ENCODE measurements at regions not wholly inside any gene's neighbourhood (a gene's known extent, or its start where the extent isn't known, plus 50 kb on each side); places are given as distances from the start of the nearest gene placed in this dataset.

DNA sequence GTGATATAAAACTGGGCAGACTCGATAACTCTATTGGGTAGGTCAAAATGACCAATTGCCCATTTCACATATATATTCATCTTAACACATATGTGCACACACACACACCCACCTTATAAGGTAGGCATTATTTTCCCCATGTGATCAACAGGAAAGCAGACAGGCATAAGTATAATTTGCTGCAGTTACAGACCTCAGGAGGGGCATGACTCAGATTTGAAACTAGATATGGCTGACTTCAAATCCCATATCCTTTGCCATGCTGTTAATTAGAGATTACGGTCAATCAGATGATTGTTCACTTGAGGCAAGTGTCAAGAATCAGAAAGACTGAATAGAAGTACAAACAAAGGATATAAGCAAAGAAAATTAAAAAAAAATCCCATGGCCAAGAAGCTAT lies 910.6 kb downstream of the NTRK3 start:
- no peak for DNase-seq

DNA sequence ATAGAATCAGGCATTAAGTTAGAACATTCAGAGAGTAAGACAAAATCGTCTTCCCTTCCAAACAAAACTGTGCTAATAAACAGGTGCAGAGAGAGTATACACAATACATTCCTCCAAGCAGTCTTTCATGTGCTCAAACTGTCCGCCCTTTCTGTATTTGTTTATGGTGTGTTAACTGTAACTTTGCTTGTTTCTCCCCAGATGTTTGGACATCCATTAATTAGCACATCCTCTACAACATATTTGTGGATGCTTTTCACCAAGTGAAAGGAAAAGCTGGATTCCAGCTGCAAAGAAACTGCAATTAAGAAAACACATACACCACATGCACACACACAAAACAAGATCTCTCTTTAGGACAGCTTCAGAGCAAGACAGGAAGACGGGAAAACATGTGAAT lies 912.6 kb downstream of the NTRK3 start:
- DNase-seq, result no peak

DNA sequence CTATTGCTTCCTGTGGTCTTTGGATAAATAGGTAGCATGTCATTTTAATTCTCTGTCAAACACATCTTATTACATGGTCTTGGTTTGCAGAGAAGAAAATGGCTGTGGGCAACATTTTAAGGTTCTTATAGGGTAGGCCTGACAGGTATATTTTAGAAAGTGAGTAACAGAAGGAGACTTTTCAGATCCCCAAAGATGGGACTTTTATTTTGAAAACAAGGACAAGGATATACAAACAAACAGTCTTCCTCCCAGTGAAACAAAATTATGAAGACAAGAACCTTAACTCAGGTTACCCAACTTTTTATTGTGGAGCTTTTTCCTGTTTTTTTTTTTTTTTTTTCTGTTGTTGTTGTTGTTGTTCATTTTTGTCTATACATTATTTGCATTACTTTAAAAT lies 916.2 kb downstream of the NTRK3 start:
- no peak for DNase-seq

DNA sequence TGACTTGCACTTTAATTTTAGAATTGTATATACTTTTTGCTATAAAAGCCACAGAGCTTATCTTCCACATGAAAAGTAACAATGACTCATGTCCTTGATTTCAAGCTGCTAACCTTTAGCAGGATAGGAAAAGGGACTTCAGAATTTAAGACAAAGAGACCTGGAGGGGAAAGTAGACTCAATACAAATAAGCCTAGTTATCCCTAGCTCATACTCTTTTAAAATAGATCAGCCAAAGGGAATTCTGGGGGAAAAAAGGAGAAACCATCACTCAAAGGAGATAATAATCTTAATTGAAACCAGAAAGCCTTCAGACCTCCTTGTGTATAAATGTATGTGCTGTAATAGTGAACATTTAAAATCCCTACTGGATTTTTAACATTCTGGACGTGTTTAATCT lies 930.3 kb downstream of the NTRK3 start:
- DNase-seq, result no peak

DNA sequence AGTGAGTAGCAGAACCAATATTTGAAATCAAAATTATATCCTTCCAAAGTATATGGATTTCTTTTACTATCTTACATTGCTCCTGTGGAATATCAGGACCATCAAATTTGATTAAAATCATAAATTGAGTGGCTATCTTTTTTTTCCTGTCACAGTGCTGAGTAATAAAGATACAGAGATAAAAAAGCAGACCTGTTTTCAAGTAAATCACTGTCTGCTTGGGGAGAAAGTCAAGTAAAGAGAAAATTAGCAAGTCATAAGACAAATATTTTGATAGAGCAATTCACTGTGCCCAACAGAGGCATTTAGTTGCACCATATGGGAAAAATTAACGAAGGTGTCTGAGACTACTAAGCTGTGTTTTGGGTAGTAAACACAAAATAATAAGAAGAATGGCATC lies 933.7 kb downstream of the NTRK3 start:
- DNase-seq, result no peak

DNA sequence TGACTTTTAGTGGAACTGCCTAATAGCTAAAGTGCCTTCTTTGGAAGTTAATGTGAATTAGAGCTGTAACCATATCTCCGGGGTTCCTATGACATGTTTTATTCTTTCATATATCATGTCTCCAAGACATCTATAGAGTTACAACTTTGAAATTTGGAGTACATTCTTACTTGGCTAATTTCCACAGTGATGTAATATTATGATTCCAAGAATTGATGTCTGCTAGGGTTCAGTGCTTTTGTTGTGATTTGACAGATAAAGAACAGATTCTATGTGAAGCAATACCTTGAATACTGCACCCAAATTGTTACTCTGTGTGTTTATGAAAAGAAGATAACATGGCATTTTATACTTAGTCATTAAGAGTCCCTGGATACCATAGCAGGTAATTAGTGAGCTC lies 934.3 kb downstream of the NTRK3 start:
- DNase-seq, result no peak

DNA sequence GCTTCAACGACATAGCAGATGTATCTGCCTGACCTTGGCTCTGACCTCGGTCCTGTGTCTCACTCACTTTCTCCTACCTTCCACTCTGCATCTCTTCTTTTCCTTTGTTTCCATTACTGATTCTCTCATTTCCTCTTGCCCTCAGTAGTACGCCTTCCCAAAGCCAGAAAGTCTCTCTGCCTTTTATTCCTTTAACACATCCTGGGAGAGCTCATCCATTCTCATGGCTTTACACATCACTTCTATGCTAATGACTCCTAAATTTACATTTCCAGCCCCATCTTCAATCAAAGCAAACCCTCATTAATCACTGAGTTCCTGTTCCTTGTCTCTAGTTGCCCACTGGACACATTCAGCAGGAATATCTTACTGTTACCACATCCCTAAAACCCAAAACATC lies 938.6 kb downstream of the NTRK3 start:
- no peak for DNase-seq

DNA sequence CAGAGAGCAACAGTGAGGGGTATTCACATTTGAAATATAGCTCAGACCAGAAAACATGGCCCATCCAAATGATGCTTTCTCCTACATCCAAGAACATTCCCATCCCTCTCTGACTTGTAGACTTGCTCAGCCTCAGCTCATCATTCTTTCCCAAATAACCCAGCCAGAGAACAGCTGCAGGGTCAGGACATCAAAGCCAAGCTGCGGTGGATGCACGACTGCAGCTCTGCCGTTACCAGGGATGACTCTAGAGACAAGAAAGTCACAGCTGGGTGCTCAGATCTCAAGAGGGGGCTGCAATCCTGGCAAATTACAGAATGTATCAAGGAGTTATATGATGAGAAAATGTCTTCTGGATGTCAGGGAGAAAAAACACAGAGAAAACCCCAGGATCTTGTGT lies 944.3 kb downstream of the NTRK3 start:
- DNase-seq, result no peak

DNA sequence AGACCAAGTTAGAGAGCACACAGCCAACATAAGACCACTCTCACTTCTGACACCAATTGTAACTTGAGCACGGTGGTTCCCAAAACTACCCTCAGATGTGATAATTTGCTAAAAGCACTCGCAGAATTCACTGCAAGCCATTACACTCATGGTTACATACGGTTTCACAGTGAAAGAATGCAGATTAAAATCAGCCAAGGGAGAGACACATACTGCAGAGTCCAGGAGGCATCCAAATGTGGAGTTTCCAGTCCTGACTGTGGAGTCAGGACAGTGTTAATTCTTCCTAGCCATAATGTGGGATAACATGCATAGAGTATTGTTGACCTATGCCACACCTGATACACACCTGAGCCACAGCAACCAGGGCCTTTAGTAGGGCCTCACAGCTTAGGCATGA lies 956.4 kb downstream of the NTRK3 start:
- DNase-seq, result no peak

DNA sequence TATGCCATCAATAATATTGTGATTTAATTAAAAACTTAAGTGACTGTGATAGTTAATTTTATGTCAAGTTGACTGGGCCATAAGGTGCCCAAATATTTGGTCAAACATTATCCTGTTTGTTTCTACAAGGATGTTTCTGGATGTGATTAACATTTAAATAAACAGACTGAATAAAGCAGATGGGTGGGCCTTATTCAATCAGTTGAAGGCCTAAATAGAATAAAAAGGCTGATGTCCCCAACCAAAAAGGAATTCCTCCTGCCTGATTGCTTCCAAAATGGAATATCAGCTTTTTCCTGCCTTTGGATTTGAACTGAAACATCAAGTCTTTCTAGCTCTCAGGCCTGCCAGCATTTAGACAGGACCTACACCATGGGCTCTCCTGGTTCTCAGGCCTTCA lies 961.7 kb downstream of the NTRK3 start:
- DNase-seq, result no peak

DNA sequence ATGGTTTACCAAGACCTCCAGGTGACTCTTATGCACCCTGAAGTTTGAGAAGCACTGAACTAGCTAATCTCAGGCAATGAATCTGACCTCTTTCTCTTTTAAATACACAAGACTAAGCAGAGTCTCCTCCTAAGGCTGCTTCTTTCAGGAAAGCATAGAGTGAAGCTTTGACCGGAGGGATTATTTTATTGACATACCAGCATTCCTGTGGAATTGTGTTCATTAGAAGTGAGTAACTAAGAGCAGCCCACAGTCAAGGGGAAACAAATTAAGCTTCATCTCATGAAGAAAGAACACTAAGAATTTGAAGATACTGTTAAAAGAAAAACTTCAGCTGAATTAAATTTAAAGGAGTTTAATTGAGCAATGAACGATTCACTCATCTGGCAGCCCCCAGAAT lies 963.5 kb downstream of the NTRK3 start:
- DNase-seq, result no peak

DNA sequence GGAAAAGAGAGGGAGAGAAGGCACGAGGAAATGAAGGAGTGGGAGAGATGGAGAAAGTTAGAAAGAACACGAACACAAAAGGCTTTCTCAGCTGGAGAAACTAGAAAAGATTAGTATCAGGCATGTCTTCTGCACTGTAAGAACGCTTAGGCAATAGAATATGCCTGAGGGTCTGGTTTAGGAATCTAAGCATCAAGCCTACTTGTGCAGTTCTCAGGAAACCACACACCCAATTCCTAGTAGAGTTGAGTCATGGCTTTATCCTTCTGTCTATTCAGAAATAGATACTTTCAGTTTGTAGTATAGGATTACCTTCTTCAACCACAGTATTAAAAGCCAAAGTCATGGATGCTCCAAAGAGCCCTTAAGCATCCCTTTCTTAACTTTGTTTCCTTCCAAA lies 969.4 kb downstream of the NTRK3 start:
- DNase-seq, result no peak

DNA sequence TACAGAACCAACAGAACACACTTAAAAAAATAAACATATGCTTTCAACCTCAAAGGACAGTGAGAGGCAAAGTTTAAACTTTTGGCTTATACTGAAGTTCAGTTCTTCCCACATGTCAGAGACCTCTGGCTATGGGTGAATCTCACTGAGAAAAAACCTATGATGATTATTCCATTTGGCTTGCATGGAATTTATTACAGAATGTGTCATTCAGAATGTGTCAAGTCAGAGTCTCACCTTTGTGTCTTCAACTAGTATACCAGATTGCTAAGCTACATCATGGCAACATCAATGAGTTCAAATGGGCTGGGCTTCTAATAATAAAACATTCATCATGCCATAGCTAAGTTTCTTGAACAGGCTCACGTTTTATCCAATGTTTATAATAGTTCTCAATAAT lies 987.0 kb downstream of the NTRK3 start:
- no peak for DNase-seq

DNA sequence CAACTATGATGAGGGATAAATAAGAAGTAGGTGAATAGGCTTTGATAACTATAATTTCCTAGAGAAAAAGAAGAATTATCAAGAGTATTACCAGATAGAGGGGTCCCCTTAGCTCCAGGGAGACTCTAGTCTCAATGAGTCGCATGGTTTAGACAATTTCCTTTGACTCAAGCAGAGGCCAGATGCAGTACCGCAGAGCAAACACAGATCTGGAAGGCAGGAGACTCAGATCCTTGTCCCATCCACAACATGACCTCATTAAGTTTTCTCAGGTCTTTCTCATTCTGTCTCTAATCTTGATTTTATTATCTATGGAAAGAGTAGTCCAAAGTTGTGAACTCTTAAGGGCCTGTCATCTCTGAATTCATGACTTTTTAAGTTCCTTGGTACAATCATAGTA lies 987.9 kb downstream of the NTRK3 start:
- DNase-seq, result no peak

DNA sequence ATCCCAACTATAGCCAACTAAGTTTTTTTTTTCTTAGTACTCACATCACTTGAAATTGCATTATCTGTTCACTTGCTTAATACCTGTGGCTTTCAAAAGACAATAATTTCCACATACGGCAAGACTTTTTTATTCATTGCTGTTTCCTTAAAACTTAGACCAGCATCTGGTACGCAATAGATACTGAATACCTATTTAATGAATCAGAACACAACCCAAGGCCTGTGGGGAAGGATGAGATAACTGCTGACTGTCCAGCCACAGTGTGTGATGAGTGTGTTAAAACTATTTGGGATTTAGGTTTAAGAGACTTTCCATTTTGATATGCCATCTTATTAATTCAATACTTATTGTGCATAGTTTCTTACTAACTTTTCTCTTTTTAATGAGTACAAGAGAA lies 988.7 kb downstream of the NTRK3 start:
- no peak for DNase-seq

DNA sequence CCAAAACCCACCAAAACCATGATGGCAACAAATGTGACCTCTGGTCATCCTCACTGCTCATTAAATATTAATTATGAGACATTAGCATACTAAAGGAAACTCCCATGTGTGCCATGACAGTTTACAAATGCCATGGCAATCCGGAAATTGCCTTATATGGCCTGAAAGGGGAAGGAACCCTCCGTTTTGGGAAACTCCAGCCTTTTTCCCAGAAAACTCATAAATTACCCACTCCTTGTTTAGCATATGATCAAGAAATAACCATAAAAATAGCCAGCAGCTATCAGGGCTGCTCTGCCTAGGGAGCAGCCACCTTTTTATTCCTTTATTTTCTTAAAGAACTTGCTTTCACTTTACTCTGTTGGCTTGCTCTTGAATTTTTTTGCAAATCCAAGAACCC lies 992.7 kb downstream of the NTRK3 start:
- DNase-seq, result no peak

DNA sequence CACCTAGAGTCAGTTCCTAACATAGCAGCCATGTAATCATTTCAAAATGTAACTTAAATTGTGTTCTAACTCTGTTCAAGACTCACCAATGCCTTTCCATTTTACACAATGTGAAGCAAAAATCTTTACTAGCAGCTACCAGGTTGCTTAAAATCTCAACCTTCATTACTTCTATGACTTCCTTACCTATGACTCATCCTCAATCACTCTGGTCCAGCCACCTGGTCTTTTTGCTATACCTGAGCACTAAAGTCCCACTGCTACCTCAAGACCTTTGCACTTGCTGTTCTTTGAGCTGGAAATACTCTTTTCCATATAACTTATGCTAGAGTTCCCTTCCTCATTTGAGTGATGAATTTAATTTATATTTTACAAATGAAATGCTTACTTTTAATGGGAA lies 993.2 kb downstream of the NTRK3 start:
- no peak for DNase-seq

DNA sequence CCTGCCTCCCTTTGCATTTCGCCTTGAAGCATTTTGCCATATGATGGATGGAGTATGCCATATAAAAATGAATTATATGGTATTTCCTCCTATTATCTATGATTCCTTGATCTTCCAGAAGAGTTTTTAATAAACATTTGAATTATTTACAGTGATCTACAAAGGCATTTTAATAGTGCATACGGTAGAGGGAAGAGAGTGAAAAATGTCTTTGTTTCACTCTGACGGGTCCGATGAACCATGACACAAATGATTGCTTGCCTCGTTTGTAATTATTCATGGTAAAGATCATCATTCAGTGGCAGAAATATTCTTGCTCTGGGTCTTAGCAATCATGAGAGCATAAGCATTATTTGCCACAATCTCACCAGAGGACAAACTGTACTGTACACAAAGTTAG lies 1010.9 kb downstream of the NTRK3 start:
- DNase-seq, result no peak

DNA sequence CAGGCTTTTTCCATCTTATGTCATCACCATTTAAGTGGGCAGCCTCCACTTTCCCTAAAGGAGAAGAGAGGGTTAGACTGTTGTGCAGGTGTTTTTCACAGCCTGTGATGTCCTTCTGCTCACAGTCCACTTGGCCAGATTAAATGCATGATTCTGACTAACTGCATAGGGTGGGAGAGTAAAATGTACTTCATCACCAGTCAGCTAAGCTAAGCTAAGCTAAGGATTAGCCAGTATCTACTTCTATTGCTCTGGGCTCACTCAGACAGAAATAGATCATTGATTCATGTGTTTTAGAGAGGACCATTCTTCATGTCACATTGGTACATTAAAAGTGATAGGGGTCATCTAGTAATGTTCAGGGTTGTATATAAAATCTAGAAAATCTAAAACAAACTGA lies 1013.1 kb downstream of the NTRK3 start:
- DNase-seq, result no peak

DNA sequence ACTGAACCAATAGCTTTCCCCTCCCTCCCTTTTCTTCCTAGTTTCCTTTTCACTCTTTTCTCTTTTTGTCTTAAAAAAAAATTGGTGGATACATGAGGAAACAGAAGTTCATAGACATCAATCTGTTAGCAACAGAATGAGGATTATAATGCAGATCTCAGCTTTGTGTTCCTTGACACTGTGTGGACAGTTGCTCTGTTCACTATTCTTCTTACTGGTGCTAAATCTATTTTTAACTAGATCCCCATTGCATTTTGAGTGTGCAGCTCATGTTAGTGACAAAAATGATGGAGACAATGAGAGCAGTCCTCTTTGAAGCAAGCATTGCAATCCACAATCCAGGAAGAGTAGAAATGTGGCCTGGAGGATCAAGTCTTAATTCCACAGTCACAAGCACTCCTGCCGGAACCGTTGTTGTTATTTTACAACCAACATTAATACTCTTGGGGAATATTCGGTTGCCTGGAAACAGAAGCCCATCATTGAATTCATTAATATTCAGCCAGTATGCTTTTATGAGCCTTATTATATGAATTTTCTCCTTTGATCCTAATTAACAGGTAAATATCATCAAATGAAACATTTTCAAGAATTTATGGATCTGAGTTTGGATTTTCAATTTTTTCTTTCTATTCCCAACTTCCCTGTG lies 1016.8 kb downstream of the NTRK3 start:
- no peak for DNase-seq

DNA sequence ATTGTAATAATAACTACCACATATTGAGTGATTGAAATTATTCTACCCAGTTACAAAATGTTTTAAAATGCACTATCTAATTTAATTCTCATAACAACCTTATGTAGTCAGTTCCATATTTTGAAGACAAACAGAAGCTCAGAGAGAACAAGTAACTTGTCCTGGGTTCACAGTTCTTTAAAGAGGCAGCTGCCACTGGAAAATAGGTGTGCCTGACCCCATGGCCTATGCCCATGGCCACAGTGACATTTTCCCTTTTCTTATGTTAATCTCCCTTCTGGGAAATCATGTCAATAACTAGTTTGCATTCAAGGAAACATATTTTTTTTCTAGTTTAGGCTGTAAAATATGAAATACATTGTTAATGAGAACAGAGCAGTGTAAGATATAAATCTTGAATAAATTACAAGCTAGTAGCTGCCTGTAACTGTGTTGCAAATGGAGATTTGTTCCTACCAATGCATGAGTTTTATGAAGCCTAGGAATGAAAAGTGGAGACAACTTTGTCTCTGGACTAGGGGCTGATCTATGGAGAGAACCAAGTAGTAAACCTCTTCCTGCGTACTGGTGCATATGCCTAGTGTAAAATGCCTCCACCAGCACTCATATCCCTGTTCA lies 1018.0 kb downstream of the NTRK3 start:
- no peak for DNase-seq

DNA sequence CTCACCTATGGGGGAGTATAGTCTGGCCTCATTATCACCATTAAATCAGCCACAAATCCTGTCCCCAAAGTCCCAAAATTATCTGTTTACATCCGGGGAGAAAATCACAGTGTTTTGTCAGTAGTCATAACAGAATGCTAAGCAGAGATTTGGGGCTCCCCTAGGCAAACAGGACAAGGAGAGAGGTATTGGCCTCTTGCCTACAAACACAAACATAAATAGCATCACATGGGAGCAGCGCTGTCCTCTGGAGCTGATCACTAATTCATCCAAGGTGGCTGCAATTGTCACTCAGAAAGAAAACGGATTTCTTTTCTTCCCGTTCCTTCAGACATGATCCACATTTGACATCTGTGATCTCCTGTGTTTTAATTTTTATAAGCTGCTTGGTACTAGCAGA lies 1028.1 kb downstream of the NTRK3 start:
- no peak for DNase-seq

DNA sequence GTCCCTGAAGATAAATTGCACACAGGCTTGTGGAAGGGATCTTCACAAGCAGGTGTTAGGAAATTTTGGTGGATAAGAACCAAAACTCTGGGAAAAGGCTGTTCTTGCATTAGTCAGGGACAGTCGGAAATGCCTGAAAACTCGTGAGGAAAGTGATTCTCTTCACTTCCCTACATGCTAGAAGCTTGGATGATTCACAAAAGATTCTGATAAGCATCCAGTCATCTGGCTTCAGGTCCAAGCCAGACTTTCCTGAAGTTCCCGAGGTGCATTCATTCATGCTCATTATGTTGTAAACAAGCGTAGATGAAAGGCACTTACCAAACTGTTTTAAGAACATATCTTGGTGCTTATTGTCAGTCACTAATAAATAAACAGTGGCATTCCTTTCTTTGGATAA lies 1028.7 kb downstream of the NTRK3 start:
- DNase-seq, result no peak

DNA sequence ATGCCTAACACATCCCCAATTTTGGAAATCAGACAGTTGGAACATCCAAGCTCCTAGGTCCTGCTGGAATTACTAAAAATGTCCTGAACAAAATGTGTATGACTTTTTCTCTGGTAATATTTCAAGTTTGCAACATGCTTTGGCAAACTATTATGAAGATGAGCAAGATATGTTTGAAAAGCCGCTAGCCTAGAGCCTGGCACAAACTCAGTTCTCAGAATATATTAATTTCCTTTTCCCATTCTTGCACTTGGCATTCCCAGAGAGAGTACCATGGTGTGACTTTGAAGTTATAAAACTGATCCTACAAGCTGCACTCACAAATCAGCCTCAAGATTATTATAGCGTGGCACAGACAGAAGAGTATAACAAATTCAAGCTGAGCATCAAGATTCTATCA lies 1031.1 kb downstream of the NTRK3 start:
- no peak for DNase-seq

DNA sequence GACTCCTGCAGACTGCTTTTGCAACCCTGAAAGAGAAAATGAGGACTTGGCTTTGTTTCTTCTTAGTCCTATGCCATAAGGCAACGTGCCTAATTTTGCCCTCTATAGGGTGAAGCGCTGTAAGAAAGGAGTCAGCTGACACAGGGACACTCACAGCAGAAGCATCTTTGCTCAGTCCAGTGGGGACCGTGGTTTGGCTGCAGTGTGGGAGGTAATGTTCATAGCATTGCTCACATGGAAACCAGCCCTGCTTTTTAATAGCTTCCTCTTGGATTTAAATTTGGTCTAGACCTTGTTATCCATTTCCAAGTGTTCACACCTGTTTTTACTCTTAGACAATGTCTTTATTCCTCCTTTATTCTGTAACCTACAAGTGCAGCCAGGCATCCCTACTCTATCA lies 1032.1 kb downstream of the NTRK3 start:
- no peak for DNase-seq

Measured in activated CD4-positive, alpha-beta T cell treated with anti-CD3 and anti-CD28 coated beads, Interleukin-2, amount 50 U/mL, for 48 hours (primary cell).